Osteocyte (in vitro differentiated cells): ENCODE measurements at regions not wholly inside any gene's neighbourhood (a gene's known extent, or its start where the extent isn't known, plus 50 kb on each side); places are given as distances from the start of the nearest gene placed in this dataset.

Experiments
- DNase-seq: peaks from one replicate; pipeline ENCODE4 v3.0.0; 2021; ENCODE audit warnings: mixed read lengths; ENCODE audit not compliant: unreplicated experiment; ENCODE audit errors: extremely low spot score
- H3K27ac Mint-ChIP-seq: one replicate; pipeline ENCODE4 v1.8.0; 2021; ENCODE audit warnings: mild to moderate bottlenecking, mixed read lengths; ENCODE audit not compliant: unreplicated experiment
- H3K27me3 Mint-ChIP-seq: one replicate; pipeline ENCODE4 v1.8.0; 2021; ENCODE audit warnings: mixed read lengths; ENCODE audit not compliant: unreplicated experiment
- H3K36me3 Mint-ChIP-seq: one replicate; pipeline ENCODE4 v1.8.0; 2021; ENCODE audit warnings: mixed read lengths; ENCODE audit not compliant: unreplicated experiment
- H3K4me1 Mint-ChIP-seq: one replicate; pipeline ENCODE4 v1.8.0; 2021; ENCODE audit warnings: mixed read lengths; ENCODE audit not compliant: unreplicated experiment
- H3K4me3 Mint-ChIP-seq: one replicate; pipeline ENCODE4 v1.8.0; 2021; ENCODE audit warnings: mild to moderate bottlenecking, moderate library complexity, mixed read lengths; ENCODE audit not compliant: unreplicated experiment
- H3K9me3 Mint-ChIP-seq: one replicate; pipeline ENCODE4 v1.8.0; 2021; ENCODE audit warnings: mixed read lengths; ENCODE audit not compliant: unreplicated experiment
- TF ChIP-seq, protein P1 (sequence below): fragments of 200-600 bp; sonication (generic); IDR thresholded peaks from 2 replicates; pipeline ENCODE4 v1.5.0; 2021; ENCODE audit warnings: antibody characterized with exemption, mild to moderate bottlenecking, moderate library complexity

DNA sequence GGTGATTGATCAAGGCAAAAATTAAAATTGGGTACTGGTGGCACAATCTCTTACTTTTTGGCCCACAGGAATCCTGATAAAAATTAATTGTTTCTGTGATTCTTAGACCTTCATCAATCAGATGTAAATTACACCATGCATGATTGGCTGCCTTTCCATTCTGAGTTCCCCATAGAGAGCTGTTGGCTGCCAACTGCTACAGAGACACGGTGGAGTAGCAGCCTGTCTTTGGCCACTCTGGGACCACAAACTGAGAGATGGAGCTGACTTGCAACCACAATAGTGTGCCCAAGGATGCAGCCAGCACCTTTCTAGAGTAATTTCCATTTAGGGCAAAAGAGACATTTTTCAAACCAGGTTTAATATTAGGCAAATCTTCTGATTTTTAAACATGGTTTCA lies 274.3 kb upstream of the MMS22L start:
- TF ChIP-seq, protein P1, sequence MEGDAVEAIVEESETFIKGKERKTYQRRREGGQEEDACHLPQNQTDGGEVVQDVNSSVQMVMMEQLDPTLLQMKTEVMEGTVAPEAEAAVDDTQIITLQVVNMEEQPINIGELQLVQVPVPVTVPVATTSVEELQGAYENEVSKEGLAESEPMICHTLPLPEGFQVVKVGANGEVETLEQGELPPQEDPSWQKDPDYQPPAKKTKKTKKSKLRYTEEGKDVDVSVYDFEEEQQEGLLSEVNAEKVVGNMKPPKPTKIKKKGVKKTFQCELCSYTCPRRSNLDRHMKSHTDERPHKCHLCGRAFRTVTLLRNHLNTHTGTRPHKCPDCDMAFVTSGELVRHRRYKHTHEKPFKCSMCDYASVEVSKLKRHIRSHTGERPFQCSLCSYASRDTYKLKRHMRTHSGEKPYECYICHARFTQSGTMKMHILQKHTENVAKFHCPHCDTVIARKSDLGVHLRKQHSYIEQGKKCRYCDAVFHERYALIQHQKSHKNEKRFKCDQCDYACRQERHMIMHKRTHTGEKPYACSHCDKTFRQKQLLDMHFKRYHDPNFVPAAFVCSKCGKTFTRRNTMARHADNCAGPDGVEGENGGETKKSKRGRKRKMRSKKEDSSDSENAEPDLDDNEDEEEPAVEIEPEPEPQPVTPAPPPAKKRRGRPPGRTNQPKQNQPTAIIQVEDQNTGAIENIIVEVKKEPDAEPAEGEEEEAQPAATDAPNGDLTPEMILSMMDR, result no peak
- no peak for DNase-seq
- Mint-ChIP-seq H3K4me3 (no peak overlapping the region), H3K27me3 (peaks cover 13% of the 10 kb centered on the region), H3K27ac (no peak overlapping the region), H3K36me3 (no peaks in the 10 kb centered on the region), H3K4me1 (no peaks in the 10 kb centered on the region), H3K9me3 (peaks cover 4% of the 10 kb centered on the region)

DNA sequence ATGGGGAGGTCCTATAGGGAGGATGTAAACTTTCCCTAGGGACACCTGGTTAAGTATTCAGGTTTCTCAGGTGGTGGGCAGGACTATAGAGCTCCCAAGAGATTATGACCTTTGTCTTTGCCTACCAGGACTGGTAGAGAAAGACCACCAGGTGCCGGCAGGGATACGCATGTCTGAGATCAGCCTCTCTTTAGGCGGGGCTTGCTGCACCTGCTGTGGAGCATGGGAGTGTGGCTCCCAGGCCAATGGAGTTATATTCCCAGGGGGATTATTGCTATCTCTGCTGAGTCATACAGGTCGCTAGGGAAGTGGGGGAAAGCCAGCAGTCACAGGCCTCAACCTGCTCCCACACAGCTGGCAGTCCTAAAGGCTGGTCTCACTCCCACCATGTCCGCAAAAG lies 280.5 kb upstream of the MMS22L start:
- no peak for DNase-seq
- H3K36me3 Mint-ChIP-seq, result no peaks in the 10 kb centered on the region
- no peak overlapping the region for H3K27ac Mint-ChIP-seq
- H3K4me1 Mint-ChIP-seq, result no peaks in the 10 kb centered on the region
- TF ChIP-seq, protein P1, result no peak
- peaks cover 4% of the 10 kb centered on the region for H3K9me3 Mint-ChIP-seq
- H3K4me3 Mint-ChIP-seq, result no peak overlapping the region
- H3K27me3 Mint-ChIP-seq, result peaks cover 9% of the 10 kb centered on the region

DNA sequence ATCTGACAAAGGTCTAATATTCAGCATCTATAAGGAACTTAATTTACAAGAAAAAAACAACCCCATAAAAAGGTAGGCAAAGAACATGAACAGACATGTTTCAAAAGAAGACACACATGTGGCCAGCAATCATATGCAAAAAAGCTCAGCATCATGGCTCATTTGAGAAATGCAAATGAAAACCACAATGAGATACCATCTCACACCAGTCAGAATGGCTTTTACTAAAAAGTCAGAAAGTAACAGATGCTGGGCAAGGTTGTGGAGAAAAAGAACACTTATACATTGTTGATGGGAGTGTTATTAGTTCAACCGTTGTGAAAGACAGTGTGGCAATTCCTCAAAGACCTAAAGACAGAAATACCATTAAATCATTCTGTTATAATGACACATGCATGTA lies 289.9 kb upstream of the MMS22L start:
- Mint-ChIP-seq H3K27me3 (peaks cover 4% of the 10 kb centered on the region), H3K36me3 (no peaks in the 10 kb centered on the region)
- TF ChIP-seq, protein P1, result no peak

DNA sequence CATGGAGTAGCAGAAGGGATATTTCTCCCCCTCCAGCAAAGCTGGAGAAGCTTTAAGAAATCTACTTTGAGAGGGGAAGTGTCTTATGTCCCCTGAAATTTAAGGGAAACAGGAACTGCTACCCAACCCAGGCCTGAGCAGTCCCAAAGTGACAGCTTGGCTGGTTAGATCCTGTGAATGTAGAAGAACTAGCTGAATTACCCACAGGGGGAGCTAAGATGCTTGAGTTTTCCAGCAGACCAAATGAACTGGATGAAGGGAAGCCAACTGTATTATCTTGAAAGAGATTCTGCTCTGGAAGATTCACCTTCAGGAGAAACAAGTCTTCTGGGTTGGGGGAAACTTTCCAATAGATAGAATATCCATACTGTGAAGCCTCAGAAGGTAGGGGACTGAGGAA lies 303.3 kb upstream of the MMS22L start:
- H3K4me1 Mint-ChIP-seq, result no peaks in the 10 kb centered on the region
- no peaks in the 10 kb centered on the region for H3K36me3 Mint-ChIP-seq
- TF ChIP-seq, protein P1, result peak; percentile 45
- no peak overlapping the region for H3K4me3 Mint-ChIP-seq
- DNase-seq, result no peak
- H3K9me3 Mint-ChIP-seq, result no peaks in the 10 kb centered on the region
- H3K27ac Mint-ChIP-seq, result no peak overlapping the region
- peaks cover 11% of the 10 kb centered on the region for H3K27me3 Mint-ChIP-seq

More for the DNA sequence above, 289.9 kb upstream of the MMS22L start:
- H3K9me3 Mint-ChIP-seq, result no peaks in the 10 kb centered on the region
- H3K4me3 Mint-ChIP-seq, result no peak overlapping the region
- no peak for DNase-seq
- no peak overlapping the region for H3K27ac Mint-ChIP-seq
- H3K4me1 Mint-ChIP-seq, result no peaks in the 10 kb centered on the region

DNA sequence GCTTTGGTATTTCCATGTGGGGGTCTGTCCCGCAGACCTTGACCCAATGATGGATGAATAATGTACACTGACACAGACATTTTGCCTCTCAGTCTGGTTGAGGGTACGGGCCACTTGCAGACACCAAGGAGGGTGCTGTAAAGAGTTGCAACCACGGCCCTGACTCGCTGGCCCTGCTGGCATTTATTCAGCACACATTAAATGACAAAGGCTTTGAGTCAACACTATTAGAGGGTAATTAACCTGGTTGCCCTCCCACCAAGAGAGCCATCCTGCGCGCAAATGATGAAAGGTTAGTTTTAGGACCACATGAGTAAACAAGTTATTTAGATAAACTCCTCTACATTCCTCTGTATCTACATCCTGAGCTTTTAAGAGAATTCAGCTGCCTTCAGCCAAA lies 308.9 kb upstream of the MMS22L start:
- Mint-ChIP-seq H3K36me3 (no peaks in the 10 kb centered on the region), H3K9me3 (no peaks in the 10 kb centered on the region), H3K4me1 (peaks cover 4% of the 10 kb centered on the region), H3K4me3 (no peak overlapping the region), H3K27ac (no peak overlapping the region), H3K27me3 (peaks cover 4% of the 10 kb centered on the region)
- TF ChIP-seq, protein P1, result no peak
- DNase-seq, result no peak
